GM12872 (cell line): ENCODE measurements at regions not wholly inside any gene's neighbourhood (a gene's known extent, or its start where the extent isn't known, plus 50 kb on each side); places are given as distances from the start of the nearest gene placed in this dataset.

Experiments used
- TF ChIP-seq, protein P1 (sequence below): IDR thresholded peaks from 3 replicates; pipeline ENCODE4 v1.5.1; 2011; ENCODE audit warnings: low read depth, mild to moderate bottlenecking, low read length, moderate library complexity; ENCODE audit not compliant: insufficient read depth

DNA sequence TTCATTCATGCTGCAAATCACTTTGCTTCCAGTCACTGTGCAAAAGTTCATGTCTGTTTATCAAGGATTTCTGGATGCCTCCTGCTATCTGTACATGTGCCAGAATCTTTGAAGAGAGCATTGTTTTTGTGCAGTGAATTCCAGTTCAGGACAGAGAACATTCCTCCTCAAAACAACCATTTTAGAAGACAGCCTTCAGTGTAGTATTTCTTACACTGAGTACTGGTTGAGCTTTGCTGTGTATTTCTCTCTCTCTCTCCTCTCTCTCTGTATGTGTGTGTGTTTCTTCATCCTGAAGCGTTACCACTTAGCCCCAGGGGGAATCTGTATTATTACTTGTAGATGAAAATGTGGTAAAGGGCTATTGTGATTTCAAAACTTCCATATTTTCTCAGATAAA lies 123.8 kb upstream of the CHL1 start:
- TF ChIP-seq, protein P1, sequence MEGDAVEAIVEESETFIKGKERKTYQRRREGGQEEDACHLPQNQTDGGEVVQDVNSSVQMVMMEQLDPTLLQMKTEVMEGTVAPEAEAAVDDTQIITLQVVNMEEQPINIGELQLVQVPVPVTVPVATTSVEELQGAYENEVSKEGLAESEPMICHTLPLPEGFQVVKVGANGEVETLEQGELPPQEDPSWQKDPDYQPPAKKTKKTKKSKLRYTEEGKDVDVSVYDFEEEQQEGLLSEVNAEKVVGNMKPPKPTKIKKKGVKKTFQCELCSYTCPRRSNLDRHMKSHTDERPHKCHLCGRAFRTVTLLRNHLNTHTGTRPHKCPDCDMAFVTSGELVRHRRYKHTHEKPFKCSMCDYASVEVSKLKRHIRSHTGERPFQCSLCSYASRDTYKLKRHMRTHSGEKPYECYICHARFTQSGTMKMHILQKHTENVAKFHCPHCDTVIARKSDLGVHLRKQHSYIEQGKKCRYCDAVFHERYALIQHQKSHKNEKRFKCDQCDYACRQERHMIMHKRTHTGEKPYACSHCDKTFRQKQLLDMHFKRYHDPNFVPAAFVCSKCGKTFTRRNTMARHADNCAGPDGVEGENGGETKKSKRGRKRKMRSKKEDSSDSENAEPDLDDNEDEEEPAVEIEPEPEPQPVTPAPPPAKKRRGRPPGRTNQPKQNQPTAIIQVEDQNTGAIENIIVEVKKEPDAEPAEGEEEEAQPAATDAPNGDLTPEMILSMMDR: no peak

DNA sequence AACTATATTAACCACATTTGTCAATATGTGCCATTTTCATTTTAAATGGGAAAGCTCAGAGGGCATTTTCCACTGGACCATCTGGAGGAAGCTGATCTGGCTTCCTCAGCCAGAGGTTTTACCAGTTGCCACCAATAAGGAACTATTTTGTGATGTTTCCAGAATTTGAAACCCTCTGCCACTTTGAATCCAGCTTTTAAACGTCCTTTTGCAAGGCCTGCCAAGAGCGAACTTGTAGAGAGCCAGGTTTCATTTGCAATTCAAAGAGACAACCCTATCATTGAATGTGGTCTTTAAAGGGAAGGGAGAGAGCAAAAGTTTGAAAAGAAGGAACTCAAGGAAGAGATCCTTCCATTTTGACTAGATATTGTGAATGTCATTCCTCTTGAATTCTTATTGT lies 123.3 kb upstream of the CHL1 start:
- TF ChIP-seq, protein P1: no peak

DNA sequence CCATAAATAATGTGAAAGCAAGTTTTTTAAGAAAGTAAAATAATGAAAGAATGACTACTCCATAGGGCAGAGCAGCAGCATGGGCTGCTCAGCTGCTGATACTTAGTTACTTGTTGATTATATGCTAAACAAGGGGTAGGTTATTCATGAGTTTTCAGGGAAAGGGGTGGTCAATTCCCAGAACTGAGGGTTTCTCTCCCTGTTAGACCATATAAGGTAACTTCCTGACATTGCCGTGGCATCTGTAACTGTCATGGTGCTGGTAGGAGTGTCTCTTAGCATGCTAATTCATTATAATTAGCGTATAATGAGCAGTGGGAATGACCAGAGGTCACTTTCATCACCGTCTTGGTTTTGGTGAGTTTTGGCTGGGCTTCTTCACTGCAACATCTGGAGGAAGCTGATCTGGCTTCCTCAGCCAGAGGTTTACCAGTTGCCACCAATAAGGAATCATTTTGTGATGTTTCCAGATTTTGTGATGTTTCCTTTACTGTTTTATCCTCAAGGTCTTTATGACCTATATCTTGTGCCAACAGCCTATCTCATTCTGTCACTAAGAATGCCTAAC lies 121.8 kb upstream of the CHL1 start:
- TF ChIP-seq, protein P1: no peak

DNA sequence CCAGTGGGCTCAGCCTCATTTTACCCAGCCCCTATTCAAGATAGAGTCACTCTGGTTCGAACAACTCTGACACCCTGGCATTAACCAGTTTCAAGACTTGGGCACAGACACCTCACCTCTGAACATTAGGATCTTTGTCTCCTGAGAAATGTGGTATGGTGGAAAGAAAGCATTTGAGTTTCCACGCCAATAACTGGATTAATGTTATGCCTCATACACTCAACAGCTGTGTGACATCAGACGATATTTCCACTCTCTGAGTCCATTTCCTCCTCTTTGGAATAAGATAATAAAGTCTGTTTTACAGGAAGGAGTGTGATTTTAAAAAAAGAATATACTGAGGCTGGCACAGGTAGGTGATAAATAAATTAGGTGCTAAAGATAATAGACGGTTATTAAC lies 121.3 kb upstream of the CHL1 start:
- TF ChIP-seq, protein P1: no peak

DNA sequence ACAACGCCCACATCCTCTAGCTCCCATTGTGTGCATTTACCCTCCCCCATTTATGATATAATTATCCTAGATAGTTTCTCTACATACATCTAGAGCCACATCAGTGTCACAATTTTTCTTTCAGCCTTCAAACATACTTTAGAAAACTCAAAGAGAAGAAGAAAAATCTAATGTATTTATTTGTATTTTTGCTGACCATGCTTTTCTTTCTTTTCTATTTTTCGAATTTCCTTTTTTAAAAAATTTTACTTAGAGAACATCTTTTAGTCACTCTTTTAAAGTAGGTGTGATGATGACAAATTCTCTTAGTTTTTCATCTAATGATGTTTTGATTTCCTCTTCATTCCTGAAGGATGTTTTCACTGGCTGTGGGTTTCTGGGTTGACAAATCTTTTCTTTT lies 117.0 kb upstream of the CHL1 start:
- TF ChIP-seq, protein P1: no peak

DNA sequence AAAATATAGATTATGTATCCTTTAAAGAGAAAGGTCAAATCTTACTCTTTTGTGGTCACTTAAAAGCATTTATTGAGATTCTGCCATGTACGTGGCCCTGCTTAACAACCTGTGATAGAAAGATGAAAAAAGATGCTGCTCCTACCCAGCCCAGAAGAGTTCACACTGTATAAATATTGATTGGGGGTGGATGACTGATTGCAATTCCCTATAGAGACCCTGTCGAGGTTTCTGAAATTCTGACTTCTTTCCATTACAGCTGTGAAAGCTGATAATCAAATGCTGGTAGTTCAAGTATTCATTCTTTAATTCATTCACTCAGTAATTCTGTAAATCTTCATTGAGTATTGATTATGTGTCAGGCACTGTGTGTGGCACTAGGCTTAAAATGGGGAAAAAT lies 114.1 kb upstream of the CHL1 start:
- TF ChIP-seq, protein P1: no peak

DNA sequence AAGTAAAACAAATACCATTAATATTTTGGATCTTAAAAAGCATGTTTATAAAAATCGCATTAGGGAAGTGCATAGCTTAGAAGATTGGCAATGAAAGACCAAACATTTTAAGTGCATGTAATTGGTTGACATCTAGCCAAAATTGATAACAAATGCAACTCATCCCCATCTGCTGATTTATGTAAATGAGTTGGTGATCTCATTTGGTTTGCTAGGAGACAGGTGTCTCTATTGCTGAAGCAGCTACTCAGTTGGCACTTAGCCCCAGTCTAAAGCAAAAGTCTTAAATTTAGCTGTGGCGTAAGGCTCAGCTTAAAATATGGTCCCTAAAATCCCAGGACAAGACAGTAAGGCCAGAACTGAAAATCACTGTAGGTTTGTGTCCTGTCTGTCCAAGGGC lies 113.5 kb upstream of the CHL1 start:
- TF ChIP-seq, protein P1: no peak
